HG02870 (cell line): ENCODE measurements at regions not wholly inside any gene's neighbourhood (a gene's known extent, or its start where the extent isn't known, plus 50 kb on each side); places are given as distances from the start of the nearest gene placed in this dataset.
"Not testable (repeated sequence)": the region's sequence is repeated elsewhere in the genome, so short reads cannot be mapped to it uniquely, and the experiment has no call there.

Experiments used
- ATAC-seq: cut with Tn5 transposase; IDR thresholded peaks from one replicate; pipeline ENCODE4 v1.9.1; 2021; ENCODE audit warnings: mild to moderate bottlenecking, moderate library complexity; ENCODE audit not compliant: unreplicated experiment

GRCh38 chr2:187206471-187206870 is 241.6 kb downstream of the CALCRL start:
- ATAC-seq: no peak

GRCh38 chr2:187206071-187206470 is 242.0 kb downstream of the CALCRL start:
- ATAC-seq: no peak

GRCh38 chr2:187198136-187198535 is 249.9 kb downstream of the CALCRL start:
- ATAC-seq: no peak

- ATAC-seq: no peak
These were observed 254.0 kb downstream of the CALCRL start for GRCh38 chr2:187194049-187194448.

GRCh38 chr2:187188783-187189631 is 259.0 kb downstream of the CALCRL start:
- no peak for ATAC-seq

GRCh38 chr2:187187519-187187918 is 260.5 kb downstream of the CALCRL start:
- ATAC-seq: no peak

- ATAC-seq: no peak
These were observed 267.5 kb downstream of the CALCRL start for GRCh38 chr2:187180529-187180928.

- not testable (repeated sequence) for ATAC-seq
These were observed 269.2 kb downstream of the CALCRL start for GRCh38 chr2:187178876-187179275.

GRCh38 chr2:187177253-187177652 is 270.8 kb downstream of the CALCRL start:
- ATAC-seq: no peak

- ATAC-seq: no peak
These were observed 273.5 kb downstream of the CALCRL start for GRCh38 chr2:187174582-187174981.

GRCh38 chr2:187171318-187171717 is 276.7 kb downstream of the CALCRL start:
- ATAC-seq: peak; percentile 36

- no peak for ATAC-seq
These were observed 278.2 kb downstream of the CALCRL start for GRCh38 chr2:187169864-187170263.

- peak; percentile 55 for ATAC-seq
These were observed 279.0 kb downstream of the CALCRL start for GRCh38 chr2:187168720-187169713.

GRCh38 chr2:187167491-187167890 is 280.6 kb downstream of the CALCRL start:
- ATAC-seq: no peak

- ATAC-seq: no peak
These were observed 282.0 kb downstream of the CALCRL start for GRCh38 chr2:187165936-187166610.

GRCh38 chr2:187158452-187158851 is 289.6 kb downstream of the CALCRL start:
- no peak for ATAC-seq

- no peak for ATAC-seq
These were observed 291.0 kb downstream of the CALCRL start for GRCh38 chr2:187157046-187157445.

GRCh38 chr2:187155476-187155875 is 292.6 kb downstream of the CALCRL start:
- no peak for ATAC-seq

- ATAC-seq: no peak
These were observed 297.4 kb downstream of the CALCRL start for GRCh38 chr2:187150670-187151069.

GRCh38 chr2:187148059-187148714 is 299.2 kb upstream of the ZSWIM2 start:
- no peak for ATAC-seq
